Uterus (tissue), 2 donors: ENCODE measurements at regions not wholly inside any gene's neighbourhood (a gene's known extent, or its start where the extent isn't known, plus 50 kb on each side); places are given as distances from the start of the nearest gene placed in this dataset.

Experiments used
- POLR2A ChIP-seq, 2 donors: fragments of 450-650 bp; IDR thresholded peaks; one replicate each; pipeline ENCODE4 v1.6.1; 2016; ENCODE audit warnings: antibody characterized with exemption in 2 of 2, mild to moderate bottlenecking in 1 of 2, moderate library complexity in 1 of 2
- TF ChIP-seq, protein P1 (sequence below), 4 experiments: fragments of 200-600 bp in 2 of 4; fragments of 450-650 bp in 2 of 4; sonication (generic) in 2 of 4; IDR thresholded peaks; one replicate each; pipeline ENCODE4 v1.5.1; 2016 to 2019; ENCODE audit warnings: antibody characterized with exemption in 4 of 4, mild to moderate bottlenecking in 2 of 4, moderate library complexity in 1 of 4

DNA sequence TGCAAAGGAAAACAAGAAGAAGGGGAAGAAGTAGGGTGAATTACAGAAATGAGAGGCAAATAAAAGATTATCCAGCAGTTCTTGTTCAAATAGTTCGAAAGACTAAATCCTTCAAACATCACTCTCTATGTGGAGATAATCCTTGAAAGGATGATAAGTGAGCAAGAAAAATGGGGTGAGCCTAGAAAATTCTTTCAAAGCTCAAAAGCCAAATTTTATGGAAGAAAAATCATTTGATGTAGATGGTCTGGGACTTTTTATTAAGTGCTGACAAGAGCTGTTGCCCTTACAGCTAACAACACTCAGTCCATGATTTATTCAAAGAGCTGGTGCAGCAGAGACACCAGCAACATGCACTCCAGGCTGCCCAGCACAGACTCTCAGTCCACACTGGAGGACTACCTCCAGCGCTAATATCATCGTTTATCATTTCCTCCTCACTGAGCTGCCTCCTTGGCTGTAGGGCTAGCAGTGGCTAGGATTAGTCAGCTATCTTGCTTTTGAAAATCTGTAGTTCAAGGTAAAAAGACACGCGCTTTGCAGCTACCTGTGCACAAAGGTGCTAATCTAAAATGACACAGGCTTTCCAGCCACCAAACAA is 264.8 kb upstream of the KIF2A start:
- TF ChIP-seq, protein P1, sequence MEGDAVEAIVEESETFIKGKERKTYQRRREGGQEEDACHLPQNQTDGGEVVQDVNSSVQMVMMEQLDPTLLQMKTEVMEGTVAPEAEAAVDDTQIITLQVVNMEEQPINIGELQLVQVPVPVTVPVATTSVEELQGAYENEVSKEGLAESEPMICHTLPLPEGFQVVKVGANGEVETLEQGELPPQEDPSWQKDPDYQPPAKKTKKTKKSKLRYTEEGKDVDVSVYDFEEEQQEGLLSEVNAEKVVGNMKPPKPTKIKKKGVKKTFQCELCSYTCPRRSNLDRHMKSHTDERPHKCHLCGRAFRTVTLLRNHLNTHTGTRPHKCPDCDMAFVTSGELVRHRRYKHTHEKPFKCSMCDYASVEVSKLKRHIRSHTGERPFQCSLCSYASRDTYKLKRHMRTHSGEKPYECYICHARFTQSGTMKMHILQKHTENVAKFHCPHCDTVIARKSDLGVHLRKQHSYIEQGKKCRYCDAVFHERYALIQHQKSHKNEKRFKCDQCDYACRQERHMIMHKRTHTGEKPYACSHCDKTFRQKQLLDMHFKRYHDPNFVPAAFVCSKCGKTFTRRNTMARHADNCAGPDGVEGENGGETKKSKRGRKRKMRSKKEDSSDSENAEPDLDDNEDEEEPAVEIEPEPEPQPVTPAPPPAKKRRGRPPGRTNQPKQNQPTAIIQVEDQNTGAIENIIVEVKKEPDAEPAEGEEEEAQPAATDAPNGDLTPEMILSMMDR (IDR thresholded peaks at IDR 0.05) = no peak
- TF ChIP-seq POLR2A (IDR thresholded peaks at IDR 0.05) = no peak
